BJ (cell line): ENCODE measurements at regions not wholly inside any gene's neighbourhood (a gene's known extent, or its start where the extent isn't known, plus 50 kb on each side); places are given as distances from the start of the nearest gene placed in this dataset.

Source experiments
- CTCF ChIA-PET: fragments of 350-600 bp; formaldehyde crosslinking; extraction: SDS; loops from one replicate; lab custom pipeline; 2021; ENCODE audit warnings: antibody characterized with exemption, inconsistent platforms; lab: Yijun Ruan, JAX
- POLR2A ChIA-PET: fragments of 300-600 bp; sonication (Branson Sonifier 250); formaldehyde crosslinking; extraction: SDS; loops from one replicate; lab custom pipeline; 2021; ENCODE audit warnings: antibody characterized with exemption; lab: Charles Lee
- DNase-seq: peaks from one replicate; pipeline ENCODE4 v3.0.0-alpha.2; 2011; ENCODE audit warnings: low read depth
- H3K27me3 ChIP-seq: 2 replicates; pipeline ENCODE4 v1.6.0; 2011; ENCODE audit warnings: low read length; ENCODE audit not compliant: control insufficient read depth, insufficient read depth
- H3K36me3 ChIP-seq: 2 replicates; pipeline ENCODE4 v1.5.1; 2011; ENCODE audit warnings: low read length; ENCODE audit not compliant: control insufficient read depth, insufficient read depth
- H3K4me3 ChIP-seq: 2 replicates; pipeline ENCODE4 v1.5.1; 2011; ENCODE audit warnings: low read depth, mild to moderate bottlenecking, control low read depth, low read length
- TF ChIP-seq, protein P1 (sequence below): IDR thresholded peaks from 2 replicates; pipeline ENCODE4 v1.5.1; 2011; ENCODE audit warnings: low read depth, mild to moderate bottlenecking, control low read depth, inconsistent platforms, low read length, moderate library complexity; ENCODE audit not compliant: insufficient read depth

DNA sequence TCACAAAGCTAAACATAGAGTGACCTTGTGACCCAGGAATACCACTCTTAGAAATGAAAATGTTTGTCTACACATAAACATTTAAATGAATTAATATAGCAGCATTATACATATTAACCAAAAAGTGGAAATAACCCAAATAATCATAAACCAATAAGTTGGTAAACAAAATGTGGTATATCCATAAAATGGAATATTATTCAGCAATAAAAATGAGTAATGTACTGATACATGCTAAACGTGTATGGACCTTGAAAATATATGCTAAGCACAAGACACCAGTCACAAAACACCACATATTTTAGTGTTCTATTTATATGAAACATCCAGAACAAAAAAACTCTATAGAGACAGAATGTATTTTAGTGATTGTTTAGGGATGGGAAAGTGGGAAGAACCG lies 68.9 kb upstream of the FUT9 start:
- DNase-seq = no peak
- Histone ChIP-seq H3K27me3 (no peaks in the 10 kb centered on the region), H3K4me3 (no peak overlapping the region), H3K36me3 (no peaks in the 10 kb centered on the region)
- ChIA-PET POLR2A (no interaction called here), CTCF (no interaction called here)
- TF ChIP-seq, protein P1, sequence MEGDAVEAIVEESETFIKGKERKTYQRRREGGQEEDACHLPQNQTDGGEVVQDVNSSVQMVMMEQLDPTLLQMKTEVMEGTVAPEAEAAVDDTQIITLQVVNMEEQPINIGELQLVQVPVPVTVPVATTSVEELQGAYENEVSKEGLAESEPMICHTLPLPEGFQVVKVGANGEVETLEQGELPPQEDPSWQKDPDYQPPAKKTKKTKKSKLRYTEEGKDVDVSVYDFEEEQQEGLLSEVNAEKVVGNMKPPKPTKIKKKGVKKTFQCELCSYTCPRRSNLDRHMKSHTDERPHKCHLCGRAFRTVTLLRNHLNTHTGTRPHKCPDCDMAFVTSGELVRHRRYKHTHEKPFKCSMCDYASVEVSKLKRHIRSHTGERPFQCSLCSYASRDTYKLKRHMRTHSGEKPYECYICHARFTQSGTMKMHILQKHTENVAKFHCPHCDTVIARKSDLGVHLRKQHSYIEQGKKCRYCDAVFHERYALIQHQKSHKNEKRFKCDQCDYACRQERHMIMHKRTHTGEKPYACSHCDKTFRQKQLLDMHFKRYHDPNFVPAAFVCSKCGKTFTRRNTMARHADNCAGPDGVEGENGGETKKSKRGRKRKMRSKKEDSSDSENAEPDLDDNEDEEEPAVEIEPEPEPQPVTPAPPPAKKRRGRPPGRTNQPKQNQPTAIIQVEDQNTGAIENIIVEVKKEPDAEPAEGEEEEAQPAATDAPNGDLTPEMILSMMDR = no peak

DNA sequence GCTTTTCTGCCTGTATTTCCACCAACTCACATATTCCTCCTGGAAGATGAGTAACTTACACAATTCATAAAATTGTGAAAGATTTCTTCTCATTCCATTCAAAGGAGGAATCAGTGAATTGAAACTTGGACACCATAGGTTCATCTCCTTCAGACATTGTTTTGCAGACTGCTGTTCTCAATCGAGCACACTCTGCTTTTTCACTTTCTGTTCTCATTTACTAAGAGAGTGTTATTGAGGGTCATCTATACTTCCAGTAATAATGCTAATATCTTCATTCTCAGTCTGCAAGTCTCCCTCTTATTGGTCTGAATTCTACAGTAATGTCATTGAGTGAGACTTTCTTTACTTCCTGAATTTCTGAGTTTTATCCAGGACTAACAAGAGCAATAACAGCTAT lies 67.5 kb upstream of the FUT9 start:
- TF ChIP-seq, protein P1 = no peak
- ChIA-PET POLR2A (no interaction called here), CTCF (no interaction called here)
- Histone ChIP-seq H3K36me3 (no peaks in the 10 kb centered on the region), H3K4me3 (no peak overlapping the region), H3K27me3 (no peaks in the 10 kb centered on the region)
- DNase-seq = no peak

DNA sequence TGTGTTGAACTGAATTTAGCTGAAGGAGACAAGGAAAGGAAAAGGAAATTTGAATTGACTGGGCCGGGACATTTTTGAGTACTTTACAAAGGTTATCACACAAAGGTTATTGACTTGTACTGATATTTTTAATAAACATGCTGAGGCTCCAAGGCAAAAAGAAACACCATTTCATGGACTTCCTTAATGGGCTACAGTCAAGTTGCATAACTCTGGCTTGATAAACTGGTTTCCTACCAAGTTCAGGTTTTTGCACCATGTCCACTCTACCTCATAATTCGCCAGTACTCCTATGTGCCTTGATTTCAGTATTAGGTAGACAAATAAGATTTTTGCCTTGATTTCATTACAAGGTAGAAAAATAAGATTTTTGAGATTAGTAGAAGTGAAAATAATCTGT lies 65.8 kb upstream of the FUT9 start:
- Histone ChIP-seq H3K27me3 (no peaks in the 10 kb centered on the region), H3K36me3 (no peaks in the 10 kb centered on the region), H3K4me3 (no peak overlapping the region)
- ChIA-PET CTCF (no interaction called here), POLR2A (no interaction called here)
- DNase-seq = no peak
- TF ChIP-seq, protein P1 = no peak

DNA sequence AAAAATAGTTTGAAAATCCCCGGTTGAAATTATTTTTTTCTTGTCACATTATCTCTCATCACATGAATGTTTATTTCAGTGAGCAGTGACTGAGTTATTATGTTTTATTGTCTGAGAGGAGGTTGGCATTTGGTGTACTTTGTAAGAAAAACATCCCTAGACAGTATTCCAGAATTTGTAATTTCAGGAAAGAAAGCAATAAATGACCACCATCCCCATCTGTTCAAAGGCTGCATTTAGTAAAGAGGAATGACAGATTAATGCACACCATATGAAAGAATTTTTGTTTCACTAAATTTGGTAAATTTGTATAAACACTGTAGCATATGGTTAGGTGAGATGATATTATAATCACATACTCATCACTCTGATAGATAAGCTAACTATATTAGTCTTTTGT lies 57.1 kb upstream of the FUT9 start:
- Histone ChIP-seq H3K4me3 (no peak overlapping the region), H3K27me3 (no peaks in the 10 kb centered on the region), H3K36me3 (no peaks in the 10 kb centered on the region)
- DNase-seq = no peak
- TF ChIP-seq, protein P1 = no peak
- POLR2A ChIA-PET = no interaction called here
- CTCF ChIA-PET = interaction anchor here (0.5 kb wide), 1 partner anchor 124 kb away, joined by 3 read pairs; no protein-coding TSS in a partner anchor

DNA sequence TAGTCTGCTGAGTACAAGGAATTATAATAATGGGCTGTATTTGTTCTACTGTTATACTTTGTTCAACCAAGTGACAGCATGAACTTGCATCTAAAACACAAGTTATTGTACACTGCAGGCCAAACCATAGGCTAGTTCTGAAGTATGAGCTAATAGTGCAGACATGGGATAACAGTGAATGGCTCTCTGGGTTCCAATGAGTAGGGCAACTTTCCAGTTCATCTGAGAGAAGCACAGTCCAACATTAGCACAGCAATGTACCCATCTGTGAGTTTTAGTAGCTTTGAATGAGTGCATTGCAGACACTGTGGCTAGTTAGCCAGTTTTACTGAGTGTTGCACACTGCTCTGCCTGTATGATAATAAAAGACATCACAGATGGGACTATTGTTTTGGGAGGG lies 56.5 kb upstream of the FUT9 start:
- H3K36me3 ChIP-seq = no peaks in the 10 kb centered on the region
- H3K27me3 ChIP-seq = no peaks in the 10 kb centered on the region
- no peak for DNase-seq
- POLR2A ChIA-PET = no interaction called here
- H3K4me3 ChIP-seq = no peak overlapping the region
- CTCF ChIA-PET = no interaction called here
- TF ChIP-seq, protein P1 = no peak
